ENCODE measurements at regions not wholly inside any gene's neighbourhood (a gene's known extent, or its start where the extent isn't known, plus 50 kb on each side); places are given as distances from the start of the nearest gene placed in this dataset.

DNA sequence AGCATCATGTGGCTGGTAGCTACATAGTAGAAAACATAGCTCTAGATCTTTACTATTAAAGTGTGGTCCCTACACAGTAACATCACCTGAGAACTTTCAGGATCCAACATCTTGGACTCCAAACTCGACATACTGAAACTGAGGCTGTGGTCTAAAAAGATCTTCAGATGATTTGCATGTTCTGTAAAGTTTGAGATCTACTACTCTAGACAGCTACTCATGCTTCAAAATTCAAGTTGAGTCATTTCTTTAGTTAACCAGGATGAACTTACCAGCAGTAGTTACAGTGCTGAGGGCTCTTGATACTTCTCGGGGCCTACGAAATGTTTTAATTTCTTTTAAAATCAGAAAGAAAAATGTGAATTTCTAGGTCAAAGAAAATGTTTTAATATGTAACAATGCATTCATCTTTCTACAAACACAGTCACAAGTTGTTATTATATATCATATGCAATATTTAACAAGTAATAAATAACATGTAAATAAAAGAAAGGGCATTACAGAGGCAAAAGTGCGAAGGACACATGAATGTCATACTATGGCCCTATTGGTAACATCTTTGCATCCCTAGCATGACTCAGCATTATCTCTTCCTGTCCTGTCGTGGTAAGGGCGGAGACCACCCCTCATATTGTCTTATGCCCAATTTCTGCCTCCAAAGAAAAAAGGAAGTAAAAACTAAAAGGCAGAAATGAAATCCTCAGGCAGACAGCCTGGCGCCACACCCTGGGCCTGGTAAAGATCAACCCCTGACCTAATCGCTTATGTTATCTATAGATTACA is 563.9 kb upstream of the TLE4 start:
- TF ChIP-seq EZH2 (optimal IDR thresholded peaks at IDR 0.05; ENCODE audit: low read depth, low read length): no peak
- TF ChIP-seq, protein P1, sequence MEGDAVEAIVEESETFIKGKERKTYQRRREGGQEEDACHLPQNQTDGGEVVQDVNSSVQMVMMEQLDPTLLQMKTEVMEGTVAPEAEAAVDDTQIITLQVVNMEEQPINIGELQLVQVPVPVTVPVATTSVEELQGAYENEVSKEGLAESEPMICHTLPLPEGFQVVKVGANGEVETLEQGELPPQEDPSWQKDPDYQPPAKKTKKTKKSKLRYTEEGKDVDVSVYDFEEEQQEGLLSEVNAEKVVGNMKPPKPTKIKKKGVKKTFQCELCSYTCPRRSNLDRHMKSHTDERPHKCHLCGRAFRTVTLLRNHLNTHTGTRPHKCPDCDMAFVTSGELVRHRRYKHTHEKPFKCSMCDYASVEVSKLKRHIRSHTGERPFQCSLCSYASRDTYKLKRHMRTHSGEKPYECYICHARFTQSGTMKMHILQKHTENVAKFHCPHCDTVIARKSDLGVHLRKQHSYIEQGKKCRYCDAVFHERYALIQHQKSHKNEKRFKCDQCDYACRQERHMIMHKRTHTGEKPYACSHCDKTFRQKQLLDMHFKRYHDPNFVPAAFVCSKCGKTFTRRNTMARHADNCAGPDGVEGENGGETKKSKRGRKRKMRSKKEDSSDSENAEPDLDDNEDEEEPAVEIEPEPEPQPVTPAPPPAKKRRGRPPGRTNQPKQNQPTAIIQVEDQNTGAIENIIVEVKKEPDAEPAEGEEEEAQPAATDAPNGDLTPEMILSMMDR (IDR thresholded peaks at IDR 0.05; ENCODE audit: low read length): no peak
- no peak for TF ChIP-seq EZH2phosphoT487 (IDR thresholded peaks at IDR 0.05; ENCODE audit: low read length)
